SW 1271 (cell line): ENCODE measurements at regions not wholly inside any gene's neighbourhood (a gene's known extent, or its start where the extent isn't known, plus 50 kb on each side); places are given as distances from the start of the nearest gene placed in this dataset.
"Not testable (repeated sequence)": the region's sequence is repeated elsewhere in the genome, so short reads cannot be mapped to it uniquely, and the experiment has no call there.

Experiments
- DNase-seq, 2 experiments: peaks; one replicate each; lab custom pipeline; 2025; lab: John Stamatoyannopoulos, UW

GRCh38 chr2:20949256-20949655, 94.6 kb downstream of the APOB start:
- no peak for DNase-seq

- no peak for DNase-seq
These were observed 97.4 kb downstream of the APOB start for GRCh38 chr2:20946468-20946867.

- not testable (repeated sequence) for DNase-seq
These were observed 100.2 kb downstream of the APOB start for GRCh38 chr2:20943721-20944120.

- no peak for DNase-seq
These were observed 101.2 kb downstream of the APOB start for GRCh38 chr2:20942646-20943125.

GRCh38 chr2:20940856-20941255, 103.0 kb downstream of the APOB start:
- DNase-seq: no peak

GRCh38 chr2:20939931-20940795, 103.7 kb downstream of the APOB start:
- no peak for DNase-seq

GRCh38 chr2:20937353-20937752, 106.5 kb downstream of the APOB start:
- no peak for DNase-seq

- DNase-seq: no peak
These were observed 108.6 kb downstream of the APOB start for GRCh38 chr2:20935168-20935775.

- DNase-seq: no peak
These were observed 109.6 kb downstream of the APOB start for GRCh38 chr2:20934236-20934635.

GRCh38 chr2:20933714-20934113, 110.2 kb downstream of the APOB start:
- no peak for DNase-seq

GRCh38 chr2:20931346-20931745, 108.4 kb upstream of the LDAH start:
- DNase-seq: no peak

GRCh38 chr2:20930928-20931327, 108.0 kb upstream of the LDAH start:
- peak; percentile 27 to 30 for DNase-seq

- DNase-seq: no peak
These were observed 106.8 kb upstream of the LDAH start for GRCh38 chr2:20929721-20930120.

- no peak for DNase-seq
These were observed 105.7 kb upstream of the LDAH start for GRCh38 chr2:20928617-20929016.

GRCh38 chr2:20925265-20925889, 102.5 kb upstream of the LDAH start:
- DNase-seq: no peak

- DNase-seq: no peak
These were observed 96.4 kb upstream of the LDAH start for GRCh38 chr2:20919297-20919800.

GRCh38 chr2:20917719-20918572, 95.0 kb upstream of the LDAH start:
- no peak for DNase-seq

GRCh38 chr2:20917287-20917660, 94.4 kb upstream of the LDAH start:
- no peak for DNase-seq

GRCh38 chr2:20916604-20917286, 93.8 kb upstream of the LDAH start:
- DNase-seq: no peak

GRCh38 chr2:20915271-20915670, 92.4 kb upstream of the LDAH start:
- DNase-seq: no peak

- DNase-seq: no peak
These were observed 91.9 kb upstream of the LDAH start for GRCh38 chr2:20914771-20915170.
